22Rv1 (cell line): ENCODE measurements at regions not wholly inside any gene's neighbourhood (a gene's known extent, or its start where the extent isn't known, plus 50 kb on each side); places are given as distances from the start of the nearest gene placed in this dataset.

Experiments used
- ZFX ChIP-seq: fragments of 450-650 bp; IDR thresholded peaks from 2 replicates; pipeline ENCODE4 v1.6.1; 2017; ENCODE audit warnings: antibody characterized with exemption, borderline replicate concordance
- TF ChIP-seq, protein P1 (sequence below): fragments of 450-650 bp; IDR thresholded peaks from 2 replicates; pipeline ENCODE4 v1.5.1; 2017; ENCODE audit warnings: mild to moderate bottlenecking

DNA sequence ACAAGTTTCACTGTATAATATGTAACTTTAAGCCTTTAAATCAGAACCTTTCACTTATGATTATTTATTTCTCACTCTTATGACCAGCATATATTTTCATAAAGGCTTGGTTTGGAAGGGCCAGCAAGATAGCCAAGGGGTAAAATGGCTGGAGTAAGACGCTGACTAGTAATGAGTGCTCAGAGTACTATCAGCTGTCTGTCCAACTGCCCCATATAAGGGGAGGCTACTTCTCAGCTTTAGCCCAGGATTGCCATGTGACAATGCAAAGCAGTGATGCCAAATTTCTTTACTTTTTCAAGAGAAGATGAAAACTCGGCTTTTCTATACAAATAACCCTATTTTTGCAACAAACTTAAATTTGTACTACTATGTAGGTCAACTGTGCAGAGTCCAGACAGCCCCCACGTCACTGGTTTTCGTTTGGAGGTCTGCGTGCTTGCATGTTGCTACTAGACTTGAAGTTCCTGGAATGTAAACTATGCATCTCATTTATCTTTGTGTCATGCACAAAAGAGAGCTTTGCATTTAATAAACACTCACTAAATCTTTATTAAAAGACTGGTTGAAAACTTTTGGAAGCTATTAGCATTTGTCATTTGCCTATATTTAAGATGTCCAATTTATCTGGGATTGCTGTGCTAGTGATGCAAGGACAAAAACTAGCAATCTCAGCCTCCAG is 110.4 kb downstream of the TNFSF18 start:
- TF ChIP-seq, protein P1, sequence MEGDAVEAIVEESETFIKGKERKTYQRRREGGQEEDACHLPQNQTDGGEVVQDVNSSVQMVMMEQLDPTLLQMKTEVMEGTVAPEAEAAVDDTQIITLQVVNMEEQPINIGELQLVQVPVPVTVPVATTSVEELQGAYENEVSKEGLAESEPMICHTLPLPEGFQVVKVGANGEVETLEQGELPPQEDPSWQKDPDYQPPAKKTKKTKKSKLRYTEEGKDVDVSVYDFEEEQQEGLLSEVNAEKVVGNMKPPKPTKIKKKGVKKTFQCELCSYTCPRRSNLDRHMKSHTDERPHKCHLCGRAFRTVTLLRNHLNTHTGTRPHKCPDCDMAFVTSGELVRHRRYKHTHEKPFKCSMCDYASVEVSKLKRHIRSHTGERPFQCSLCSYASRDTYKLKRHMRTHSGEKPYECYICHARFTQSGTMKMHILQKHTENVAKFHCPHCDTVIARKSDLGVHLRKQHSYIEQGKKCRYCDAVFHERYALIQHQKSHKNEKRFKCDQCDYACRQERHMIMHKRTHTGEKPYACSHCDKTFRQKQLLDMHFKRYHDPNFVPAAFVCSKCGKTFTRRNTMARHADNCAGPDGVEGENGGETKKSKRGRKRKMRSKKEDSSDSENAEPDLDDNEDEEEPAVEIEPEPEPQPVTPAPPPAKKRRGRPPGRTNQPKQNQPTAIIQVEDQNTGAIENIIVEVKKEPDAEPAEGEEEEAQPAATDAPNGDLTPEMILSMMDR: no peak
- TF ChIP-seq ZFX: no peak
